Liver (tissue), 8 donors: ENCODE measurements at regions not wholly inside any gene's neighbourhood (a gene's known extent, or its start where the extent isn't known, plus 50 kb on each side); places are given as distances from the start of the nearest gene placed in this dataset.

Experiments
- DNase-seq: peaks from one replicate; pipeline ENCODE4 v3.0.0-alpha.2; 2017; ENCODE audit warnings: low spot score
- H3K27ac ChIP-seq, 2 donors: one replicate each; pipeline ENCODE4 v1.7.0; 2013; ENCODE audit warnings: inconsistent platforms in 2 of 2, low read length in 2 of 2, control low read depth in 1 of 2, low read depth in 1 of 2, mild to moderate bottlenecking in 1 of 2
- H3K27me3 ChIP-seq, 4 donors: one replicate each; pipeline versions ENCODE4 v1.6.1 to v1.7.0; 2013; ENCODE audit warnings: low read length in 3 of 4, inconsistent platforms in 1 of 4, mild to moderate bottlenecking in 1 of 4, moderate library complexity in 1 of 4; ENCODE audit not compliant: control insufficient read depth in 4 of 4, insufficient read depth in 4 of 4
- H3K36me3 ChIP-seq, 4 donors: one replicate each; pipeline versions ENCODE4 v1.6.1 to v1.7.0; 2013; ENCODE audit warnings: low read length in 3 of 4, mild to moderate bottlenecking in 3 of 4, low read depth in 1 of 4, moderate library complexity in 1 of 4; ENCODE audit not compliant: control insufficient read depth in 4 of 4, insufficient read depth in 3 of 4
- H3K4me1 ChIP-seq, 4 donors: one replicate each; pipeline versions ENCODE4 v1.6.1 to v1.7.0; 2013; ENCODE audit warnings: low read length in 3 of 4, mild to moderate bottlenecking in 3 of 4, moderate library complexity in 1 of 4; ENCODE audit not compliant: control insufficient read depth in 4 of 4, insufficient read depth in 4 of 4
- H3K4me3 ChIP-seq, 3 donors: one replicate each; pipeline versions ENCODE4 v1.6.1 to v1.7.0; 2013; ENCODE audit warnings: low read length in 3 of 3, control low read depth in 1 of 3, low read depth in 1 of 3, mild to moderate bottlenecking in 1 of 3
- H3K9ac ChIP-seq, 2 donors: one replicate each; pipeline ENCODE4 v1.7.0; 2013; ENCODE audit warnings: low read length in 2 of 2, mild to moderate bottlenecking in 2 of 2, moderate library complexity in 2 of 2, control low read depth in 1 of 2, low read depth in 1 of 2
- H3K9me3 ChIP-seq, 4 donors: one replicate each; pipeline versions ENCODE4 v1.6.1 to v1.7.0; 2013; ENCODE audit warnings: low read length in 3 of 4; ENCODE audit not compliant: control insufficient read depth in 4 of 4
- EGR1 ChIP-seq, 2 donors: IDR thresholded peaks; 2 replicates each; pipeline ENCODE4 v1.6.1; 2016 to 2018; ENCODE audit warnings: antibody characterized with exemption in 2 of 2, low read depth in 2 of 2
- FOXA1 ChIP-seq: IDR thresholded peaks from 2 replicates; pipeline ENCODE4 v1.6.1; 2016; ENCODE audit warnings: antibody characterized with exemption
- FOXA2 ChIP-seq: IDR thresholded peaks from 2 replicates; pipeline ENCODE4 v1.6.1; 2016; ENCODE audit warnings: antibody characterized with exemption
- GABPA ChIP-seq, 2 donors: IDR thresholded peaks in 1 of 2; conservative IDR thresholded peaks in 1 of 2; 2 replicates each; pipeline ENCODE4 v1.6.1; 2016; ENCODE audit warnings: antibody characterized with exemption in 2 of 2, mild to moderate bottlenecking in 1 of 2, moderate library complexity in 1 of 2
- HNF4A ChIP-seq, 2 donors: conservative IDR thresholded peaks; 2 replicates each; pipeline ENCODE4 v1.6.1; 2016; ENCODE audit warnings: antibody characterized with exemption in 2 of 2, mild to moderate bottlenecking in 2 of 2
- HNF4G ChIP-seq: IDR thresholded peaks from 2 replicates; pipeline ENCODE4 v1.6.1; 2016; ENCODE audit warnings: antibody characterized with exemption
- JUND ChIP-seq, 2 donors: IDR thresholded peaks; 2 replicates each; pipeline ENCODE4 v1.6.1; 2016; ENCODE audit warnings: antibody characterized with exemption in 2 of 2
- MAX ChIP-seq: IDR thresholded peaks from 2 replicates; pipeline ENCODE4 v1.6.1; 2016; ENCODE audit warnings: antibody characterized with exemption
- NR2F2 ChIP-seq: IDR thresholded peaks from 2 replicates; pipeline ENCODE4 v1.6.1; 2016; ENCODE audit warnings: antibody characterized with exemption
- REST ChIP-seq: IDR thresholded peaks from 2 replicates; pipeline ENCODE4 v1.6.1; 2016; ENCODE audit warnings: antibody characterized with exemption, mild to moderate bottlenecking
- RXRA ChIP-seq, 2 donors: IDR thresholded peaks; 2 replicates each; pipeline ENCODE4 v1.6.1; 2017 to 2018; ENCODE audit warnings: antibody characterized with exemption in 2 of 2, mild to moderate bottlenecking in 1 of 2
- SP1 ChIP-seq: IDR thresholded peaks from 2 replicates; pipeline ENCODE4 v1.6.1; 2018; ENCODE audit warnings: antibody characterized with exemption, mild to moderate bottlenecking
- TAF1 ChIP-seq: conservative IDR thresholded peaks from 2 replicates; pipeline ENCODE4 v1.6.1; 2016; ENCODE audit warnings: antibody characterized with exemption, mild to moderate bottlenecking
- ZBTB33 ChIP-seq: IDR thresholded peaks from 2 replicates; pipeline ENCODE4 v1.6.1; 2016; ENCODE audit warnings: antibody characterized with exemption
- WGBS: extraction: QIAGEN DNeasy Blood & Tissue Kit; methylation state at CpG from one replicate; pipeline ENCODE4 v1.1.7; 2013; 5-methylcytosine and 5-hydroxymethylcytosine counted together
- TF ChIP-seq, protein P1 (sequence below): IDR thresholded peaks from 2 replicates; pipeline ENCODE4 v1.6.1; 2016; ENCODE audit warnings: antibody characterized with exemption
- TF ChIP-seq, protein P2 (sequence below): fragments of 150-350 bp; IDR thresholded peaks from 2 replicates; pipeline ENCODE4 v1.5.1; 2017; ENCODE audit warnings: improper control_type of control experiment, low read depth, low read length; ENCODE audit not compliant: missing input control
- donor health status: healthy.
- donor health status: healthy.
- donor health status: healthy.
- donor health status: healthy.
- donor health status: healthy.

GRCh38 chr17:79142375-79142774, 67.8 kb downstream of the ENGASE start:
- 52% methylated on average over 13 of the region's 13 CpGs for WGBS
- Histone ChIP-seq H3K4me1 (no peaks in the 10 kb centered on the region), H3K27me3 (peaks cover 0 to 3% (median 0%) of the 10 kb centered on the region in 4 donors), H3K9ac (no peak overlapping the region), H3K9me3 (no peaks in the 10 kb centered on the region), H3K36me3 (no peaks in the 10 kb centered on the region), H3K27ac (no peak overlapping the region), H3K4me3 (no peak overlapping the region)
- DNase-seq = no peak
- TF ChIP-seq HNF4G = no peak
- TF ChIP-seq, protein P1, sequence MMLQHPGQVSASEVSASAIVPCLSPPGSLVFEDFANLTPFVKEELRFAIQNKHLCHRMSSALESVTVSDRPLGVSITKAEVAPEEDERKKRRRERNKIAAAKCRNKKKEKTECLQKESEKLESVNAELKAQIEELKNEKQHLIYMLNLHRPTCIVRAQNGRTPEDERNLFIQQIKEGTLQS = no peak
- TF ChIP-seq EGR1 (IDR thresholded peaks at IDR 0.05; ENCODE audit: low read depth in 2 of 2) = no peak
- no peak for TF ChIP-seq RXRA (IDR thresholded peaks at IDR 0.05)
- no peak for TF ChIP-seq REST
- no peak for TF ChIP-seq MAX
- no peak for TF ChIP-seq HNF4A (conservative IDR thresholded peaks at IDR 0.05)
- no peak for TF ChIP-seq NR2F2

GRCh38 chr17:79141578-79142355, 67.1 kb downstream of the ENGASE start:
- Histone ChIP-seq H3K4me3 (no peak overlapping the region), H3K9ac (no peak overlapping the region), H3K27me3 (peaks cover 0 to 3% (median 0%) of the 10 kb centered on the region in 4 donors), H3K9me3 (no peaks in the 10 kb centered on the region), H3K4me1 (no peaks in the 10 kb centered on the region), H3K36me3 (no peaks in the 10 kb centered on the region), H3K27ac (no peak overlapping the region)
- DNase-seq = no peak
- TF ChIP-seq TAF1 = no peak
- 43% methylated on average over 24 of the region's 24 CpGs for WGBS

DNA sequence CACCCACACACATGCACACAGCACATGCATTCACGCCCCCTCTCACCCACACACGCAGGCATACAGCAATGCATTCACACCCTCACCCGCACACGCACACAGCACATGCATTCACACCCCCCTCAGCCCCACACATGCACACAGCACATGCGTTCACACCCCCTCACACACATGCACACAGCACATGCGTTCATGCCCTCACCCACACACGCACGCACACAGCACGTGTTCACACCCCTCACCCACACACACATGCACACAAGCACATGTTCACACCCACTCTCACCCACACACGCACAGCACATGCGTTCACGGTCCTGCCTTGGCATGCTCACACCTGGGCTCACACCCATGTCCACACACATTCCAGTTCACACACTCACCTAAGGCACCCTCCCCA, 64.2 kb downstream of the ENGASE start:
- Histone ChIP-seq H3K9ac (no peak overlapping the region), H3K27me3 (peaks cover 0 to 3% (median 1%) of the 10 kb centered on the region in 4 donors), H3K27ac (no peak overlapping the region), H3K9me3 (no peaks in the 10 kb centered on the region), H3K36me3 (no peaks in the 10 kb centered on the region), H3K4me3 (no peak overlapping the region), H3K4me1 (no peaks in the 10 kb centered on the region)
- WGBS = 89% methylated on average over 12 of the region's 12 CpGs
- no peak for DNase-seq
- no peak for TF ChIP-seq GABPA (IDR thresholded peaks at IDR 0.05 in 1 of 2, conservative IDR thresholded peaks at IDR 0.05 in 1 of 2)
- TF ChIP-seq SP1 = no peak
- TF ChIP-seq FOXA1 = no peak
- TF ChIP-seq NR2F2 = no peak
- TF ChIP-seq HNF4A (conservative IDR thresholded peaks at IDR 0.05) = no peak
- no peak for TF ChIP-seq ZBTB33
- TF ChIP-seq HNF4G = no peak
- TF ChIP-seq EGR1 (IDR thresholded peaks at IDR 0.05; ENCODE audit: low read depth in 2 of 2) = no peak
- TF ChIP-seq FOXA2 = no peak
- TF ChIP-seq, protein P2, sequence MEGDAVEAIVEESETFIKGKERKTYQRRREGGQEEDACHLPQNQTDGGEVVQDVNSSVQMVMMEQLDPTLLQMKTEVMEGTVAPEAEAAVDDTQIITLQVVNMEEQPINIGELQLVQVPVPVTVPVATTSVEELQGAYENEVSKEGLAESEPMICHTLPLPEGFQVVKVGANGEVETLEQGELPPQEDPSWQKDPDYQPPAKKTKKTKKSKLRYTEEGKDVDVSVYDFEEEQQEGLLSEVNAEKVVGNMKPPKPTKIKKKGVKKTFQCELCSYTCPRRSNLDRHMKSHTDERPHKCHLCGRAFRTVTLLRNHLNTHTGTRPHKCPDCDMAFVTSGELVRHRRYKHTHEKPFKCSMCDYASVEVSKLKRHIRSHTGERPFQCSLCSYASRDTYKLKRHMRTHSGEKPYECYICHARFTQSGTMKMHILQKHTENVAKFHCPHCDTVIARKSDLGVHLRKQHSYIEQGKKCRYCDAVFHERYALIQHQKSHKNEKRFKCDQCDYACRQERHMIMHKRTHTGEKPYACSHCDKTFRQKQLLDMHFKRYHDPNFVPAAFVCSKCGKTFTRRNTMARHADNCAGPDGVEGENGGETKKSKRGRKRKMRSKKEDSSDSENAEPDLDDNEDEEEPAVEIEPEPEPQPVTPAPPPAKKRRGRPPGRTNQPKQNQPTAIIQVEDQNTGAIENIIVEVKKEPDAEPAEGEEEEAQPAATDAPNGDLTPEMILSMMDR = no peak
- no peak for TF ChIP-seq TAF1
- no peak for TF ChIP-seq JUND (IDR thresholded peaks at IDR 0.05)
- TF ChIP-seq, protein P1 = no peak
